ENCODE measurements at regions not wholly inside any gene's neighbourhood (a gene's known extent, or its start where the extent isn't known, plus 50 kb on each side); places are given as distances from the start of the nearest gene placed in this dataset.

- DNase-seq (ENCODE audit: low spot score): no peak
These were observed 255.0 kb downstream of the TRIB2 start for GRCh38 chr2:12971581-12972365.

GRCh38 chr2:12978066-12978835 is 261.5 kb downstream of the TRIB2 start:
- DNase-seq (ENCODE audit: low spot score): no peak

GRCh38 chr2:12979066-12979465 is 262.3 kb downstream of the TRIB2 start:
- DNase-seq (ENCODE audit: low spot score): no peak

GRCh38 chr2:12980817-12981216 is 264.1 kb downstream of the TRIB2 start:
- no peak for DNase-seq (ENCODE audit: low spot score)

GRCh38 chr2:12982149-12982584 is 265.4 kb downstream of the TRIB2 start:
- DNase-seq (ENCODE audit: low spot score): no peak

- DNase-seq (ENCODE audit: low spot score): no peak
These were observed 270.5 kb downstream of the TRIB2 start for GRCh38 chr2:12987246-12987645.

GRCh38 chr2:12988279-12988678 is 271.5 kb downstream of the TRIB2 start:
- DNase-seq (ENCODE audit: low spot score): no peak

- DNase-seq (ENCODE audit: low spot score): no peak
These were observed 273.8 kb downstream of the TRIB2 start for GRCh38 chr2:12990523-12990922.

- no peak for DNase-seq (ENCODE audit: low spot score)
These were observed 281.9 kb downstream of the TRIB2 start for GRCh38 chr2:12998685-12999084.

GRCh38 chr2:13000664-13001363 is 284.1 kb downstream of the TRIB2 start:
- DNase-seq (ENCODE audit: low spot score): no peak

- DNase-seq (ENCODE audit: low spot score): no peak
These were observed 284.7 kb downstream of the TRIB2 start for GRCh38 chr2:13001408-13001807.

GRCh38 chr2:13002536-13003331 is 286.0 kb downstream of the TRIB2 start:
- DNase-seq (ENCODE audit: low spot score): no peak

- no peak for DNase-seq (ENCODE audit: low spot score)
These were observed 286.8 kb downstream of the TRIB2 start for GRCh38 chr2:13003500-13003899.

GRCh38 chr2:13005048-13005447 is 288.3 kb downstream of the TRIB2 start:
- no peak for DNase-seq (ENCODE audit: low spot score)

- DNase-seq (ENCODE audit: low spot score): no peak
These were observed 289.1 kb downstream of the TRIB2 start for GRCh38 chr2:13005761-13006335.

GRCh38 chr2:13006426-13006825 is 289.7 kb downstream of the TRIB2 start:
- DNase-seq (ENCODE audit: low spot score): no peak

- DNase-seq (ENCODE audit: low spot score): peak; percentile 64
These were observed 290.3 kb downstream of the TRIB2 start for GRCh38 chr2:13006829-13007717.

- no peak for DNase-seq (ENCODE audit: low spot score)
These were observed 292.4 kb downstream of the TRIB2 start for GRCh38 chr2:13009027-13009642.

GRCh38 chr2:13010283-13010682 is 293.5 kb downstream of the TRIB2 start:
- DNase-seq (ENCODE audit: low spot score): no peak

- DNase-seq (ENCODE audit: low spot score): no peak
These were observed 298.0 kb downstream of the TRIB2 start for GRCh38 chr2:13014783-13015182.

Data from activated CD4-positive, alpha-beta T cell treated with anti-CD3 and anti-CD28 coated beads, Interleukin-2, Interleukin-4, amounts not matched to agents 100 ng/mL and 50 ng/mL, durations not matched to agents 16 hours and 8 hours (primary cell).